Stimulated activated CD4-positive, alpha-beta T cell treated with anti-CD3 and anti-CD28 coated beads, TNF-alpha, amount 100 ng/mL, for 4 hours (primary cell): ENCODE measurements at regions not wholly inside any gene's neighbourhood (a gene's known extent, or its start where the extent isn't known, plus 50 kb on each side); places are given as distances from the start of the nearest gene placed in this dataset.

Source experiments
- DNase-seq, 3 experiments: peaks; one replicate each; pipeline ENCODE4 v3.0.0-alpha.2; 2020; ENCODE audit warnings: low read depth in 3 of 3

DNA sequence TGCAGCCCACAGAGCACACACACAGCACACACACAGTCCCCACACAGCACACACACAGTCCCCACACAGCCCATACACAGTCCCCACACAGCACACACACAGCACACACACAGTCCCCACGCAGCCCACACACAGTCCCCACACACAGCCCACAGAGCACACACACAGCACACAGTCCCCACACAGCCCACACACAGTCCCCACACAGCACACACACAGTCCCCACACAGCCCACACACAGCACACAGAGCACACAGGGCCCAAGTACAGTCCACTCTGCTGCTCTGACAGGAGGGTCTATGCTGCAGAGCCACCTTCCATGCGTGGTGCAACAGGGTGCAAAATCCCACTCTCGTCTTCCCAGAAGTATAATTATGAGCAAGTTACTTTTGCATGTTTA is 240.5 kb upstream of the SALL3 start:
- no peak for DNase-seq

DNA sequence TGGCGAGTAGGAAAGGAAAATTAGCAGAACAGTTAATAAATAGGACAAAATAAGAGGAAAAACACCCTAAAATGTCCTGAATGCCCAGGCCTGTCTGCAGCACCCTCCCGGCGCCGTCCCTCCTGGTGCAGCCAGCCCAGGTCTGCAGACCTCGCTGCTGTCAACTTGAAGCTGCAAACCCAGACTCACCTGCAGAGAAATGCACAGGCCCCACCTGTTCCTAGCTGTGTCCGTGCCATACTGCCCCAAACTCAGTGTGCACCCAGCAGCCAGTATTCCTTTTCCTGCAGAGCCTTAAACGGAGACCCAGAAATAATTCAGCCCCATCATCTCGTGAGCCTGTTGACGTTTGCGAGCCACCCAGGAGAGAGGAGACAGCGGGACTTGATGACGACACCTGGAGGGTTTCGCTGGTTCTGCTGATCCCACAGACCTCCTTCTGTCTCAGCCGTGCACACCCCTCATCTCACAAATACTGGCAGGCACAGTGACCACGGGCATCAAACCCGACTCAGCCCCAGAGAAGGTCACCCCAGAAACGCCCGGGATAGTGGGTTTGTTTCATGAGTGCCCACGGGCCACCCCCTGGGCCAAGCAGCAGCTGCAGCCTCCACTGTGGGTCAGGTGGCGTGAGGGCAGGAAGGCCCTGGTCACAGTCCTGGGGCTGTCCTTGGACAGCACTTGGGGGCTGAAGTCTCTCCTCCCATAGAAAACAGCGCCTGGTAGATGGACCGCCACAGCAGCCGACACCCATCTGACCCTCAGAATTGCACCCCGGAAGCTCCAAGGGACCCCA is 239.5 kb upstream of the SALL3 start:
- DNase-seq, result no peak

DNA sequence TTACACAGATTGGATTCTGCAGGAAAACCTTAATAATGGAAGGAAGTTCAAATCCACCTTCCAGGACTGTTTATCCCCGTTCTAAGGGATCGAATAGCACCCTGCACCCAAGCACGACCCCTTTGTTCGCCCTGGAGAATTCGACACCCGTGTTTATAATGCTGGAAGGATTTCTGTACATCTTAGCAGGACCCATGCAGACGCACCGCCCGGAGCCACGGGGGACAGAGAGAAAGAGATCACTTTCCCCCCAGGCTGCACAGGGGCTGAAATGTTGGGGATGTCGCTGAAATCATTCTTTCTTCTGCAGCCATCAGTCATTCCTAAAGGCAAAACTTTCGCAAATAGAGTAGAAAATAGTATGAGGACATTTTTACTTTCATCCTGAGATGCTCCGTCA is 238.7 kb upstream of the SALL3 start:
- DNase-seq, result no peak

DNA sequence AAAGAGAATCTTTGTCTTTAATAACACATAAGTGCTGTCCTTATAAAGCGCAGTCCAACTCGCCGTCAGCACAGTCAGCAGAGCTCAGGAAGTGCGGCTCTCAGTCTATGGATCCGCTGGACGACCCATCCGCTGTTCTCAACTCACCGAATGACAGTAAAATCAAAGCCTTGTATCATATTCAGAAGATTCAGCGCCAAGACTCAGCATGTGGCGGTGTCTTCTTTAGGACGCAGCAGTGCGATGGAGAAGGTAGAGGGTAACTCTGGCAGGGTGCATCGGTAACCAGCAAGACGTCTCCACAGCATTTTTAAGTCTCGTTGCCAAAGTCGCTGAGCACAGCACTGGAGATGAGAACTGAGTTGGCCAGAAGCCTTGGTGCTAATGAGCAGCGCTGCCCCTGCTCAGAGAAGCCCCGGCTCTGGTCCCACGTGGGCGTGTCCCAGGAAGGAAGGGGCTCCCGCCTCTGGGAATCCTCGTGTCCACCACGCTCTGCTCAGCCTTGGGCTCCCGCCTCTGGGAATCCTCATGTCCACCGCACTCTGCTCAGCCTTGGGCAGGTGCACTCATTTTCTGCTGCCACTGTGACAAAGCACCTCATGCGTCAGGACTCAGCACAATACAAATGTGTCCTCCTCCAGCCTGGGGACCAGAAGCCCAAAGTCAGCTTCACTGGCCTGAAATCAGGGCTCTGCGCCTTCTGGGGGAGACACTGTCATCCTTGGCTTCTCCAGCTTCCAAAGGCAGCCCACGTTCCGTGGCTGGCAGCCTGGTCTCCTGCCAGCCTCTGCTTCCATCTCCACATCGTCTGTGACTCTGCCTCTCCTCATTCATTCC is 238.0 kb upstream of the SALL3 start:
- no peak for DNase-seq

DNA sequence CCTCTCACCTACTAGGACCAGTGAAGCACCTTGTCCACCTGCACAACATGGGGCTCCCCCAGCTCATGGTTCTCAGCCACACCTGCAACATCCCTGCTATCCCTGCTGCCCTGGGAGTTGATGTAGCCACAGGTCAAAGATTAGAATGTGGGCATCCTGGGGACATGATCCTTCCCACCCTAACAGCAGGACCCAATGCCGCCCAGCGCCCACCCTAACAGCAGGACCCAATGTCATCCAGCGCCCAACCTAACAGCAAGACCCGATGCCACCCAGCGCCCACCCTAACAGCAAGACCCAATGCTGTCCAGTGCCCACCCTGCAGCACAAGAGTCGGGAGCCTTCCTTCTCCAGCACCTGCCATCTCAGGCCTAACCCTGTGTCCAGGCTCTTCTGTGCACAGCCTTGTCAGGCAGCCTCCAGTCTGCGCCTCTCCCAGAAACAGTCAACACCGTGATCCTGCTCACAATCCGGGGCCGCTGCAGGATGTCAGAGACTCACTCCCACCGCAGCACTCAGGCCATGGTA is 237.3 kb upstream of the SALL3 start:
- no peak for DNase-seq

DNA sequence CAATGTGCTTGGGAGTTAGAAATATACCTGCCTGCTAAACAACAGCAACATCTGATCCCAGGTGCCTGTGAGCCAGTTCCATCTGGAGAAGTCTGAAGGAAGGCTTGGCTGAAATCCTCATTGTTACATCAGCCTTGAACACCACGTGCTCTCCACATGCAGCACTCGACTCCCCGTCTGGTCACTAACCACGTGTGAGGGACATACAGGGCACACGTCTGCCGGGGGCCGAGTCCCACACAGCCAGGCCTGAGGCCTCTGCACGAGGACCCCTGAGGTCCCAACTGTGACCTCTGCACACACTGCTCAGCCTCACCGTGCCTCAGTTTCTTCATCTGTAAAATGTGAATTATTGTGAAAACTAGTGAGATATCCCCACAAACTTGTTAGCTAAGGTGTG is 236.5 kb upstream of the SALL3 start:
- no peak for DNase-seq

DNA sequence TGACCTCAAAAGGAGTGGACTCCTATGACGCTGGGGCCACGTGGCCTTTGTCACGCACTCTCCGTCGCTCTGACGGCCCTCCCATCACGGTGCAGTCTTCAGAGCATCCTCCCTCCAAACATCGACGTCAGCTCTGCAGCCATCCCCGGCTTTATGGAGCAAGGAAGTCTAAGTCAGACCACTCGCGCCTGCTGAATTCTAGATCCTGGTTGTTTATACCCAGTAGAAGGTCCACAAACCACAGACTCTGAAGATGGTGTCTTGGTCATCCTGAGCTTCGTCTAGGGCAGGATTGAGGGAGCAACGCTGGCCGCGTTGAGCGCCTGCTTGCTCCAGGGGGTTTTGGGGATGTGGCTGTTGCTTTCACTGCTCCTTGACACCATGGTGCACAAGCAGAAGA is 228.0 kb upstream of the SALL3 start:
- no peak for DNase-seq

DNA sequence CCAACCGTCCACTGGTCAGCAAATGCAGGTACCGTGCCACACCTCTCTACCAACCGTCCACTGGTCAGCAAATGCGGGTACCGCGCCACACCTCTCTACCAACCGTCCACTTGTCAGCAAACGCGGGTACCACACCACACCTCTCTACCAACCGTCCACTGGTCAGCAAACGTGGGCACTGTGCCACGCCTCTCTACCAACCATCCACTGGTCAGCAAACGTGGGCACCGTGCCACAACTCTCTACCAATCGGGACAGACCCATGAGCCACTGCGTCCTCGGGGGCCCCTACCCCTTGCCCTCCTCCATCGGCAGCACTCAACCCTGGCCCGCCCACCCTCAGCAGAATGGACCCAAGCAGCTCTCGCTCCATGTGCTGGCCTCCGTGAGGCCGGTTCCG is 226.4 kb upstream of the SALL3 start:
- DNase-seq, result no peak

DNA sequence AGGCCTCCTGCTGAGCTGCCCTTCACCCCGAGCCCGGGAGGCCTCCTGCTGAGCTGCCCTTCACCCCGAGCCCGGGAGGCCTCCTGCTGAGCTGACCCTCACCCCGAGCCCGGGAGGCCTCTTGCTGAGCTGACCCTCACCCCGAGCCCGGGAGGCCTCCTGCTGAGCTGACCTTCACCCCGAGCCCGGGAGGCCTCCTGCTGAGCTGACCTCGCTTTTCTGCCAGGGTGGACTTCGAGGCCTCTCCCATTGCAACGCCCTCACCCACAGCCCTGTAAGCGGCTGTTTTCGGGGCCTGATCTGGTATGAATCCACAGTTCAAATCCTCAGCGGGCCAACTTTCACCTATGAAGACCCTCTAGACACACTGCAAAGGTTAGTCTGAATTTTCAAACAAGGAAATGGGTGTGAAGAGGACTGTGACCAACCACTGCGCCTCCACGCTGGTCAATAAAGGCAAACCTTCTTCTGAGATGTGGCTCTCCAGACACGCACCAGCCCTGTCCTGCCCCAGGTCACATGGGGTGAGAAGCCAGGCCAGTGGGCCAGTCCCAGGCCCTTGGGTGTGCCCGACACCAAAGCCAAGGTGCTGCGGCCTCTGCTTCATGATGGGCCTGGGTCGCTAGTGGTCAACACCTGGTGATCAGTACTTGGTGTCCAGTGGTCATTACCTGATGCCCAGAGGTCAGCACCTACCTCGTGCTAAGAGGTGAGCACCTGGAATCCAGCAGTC is 225.1 kb upstream of the SALL3 start:
- DNase-seq, result no peak

DNA sequence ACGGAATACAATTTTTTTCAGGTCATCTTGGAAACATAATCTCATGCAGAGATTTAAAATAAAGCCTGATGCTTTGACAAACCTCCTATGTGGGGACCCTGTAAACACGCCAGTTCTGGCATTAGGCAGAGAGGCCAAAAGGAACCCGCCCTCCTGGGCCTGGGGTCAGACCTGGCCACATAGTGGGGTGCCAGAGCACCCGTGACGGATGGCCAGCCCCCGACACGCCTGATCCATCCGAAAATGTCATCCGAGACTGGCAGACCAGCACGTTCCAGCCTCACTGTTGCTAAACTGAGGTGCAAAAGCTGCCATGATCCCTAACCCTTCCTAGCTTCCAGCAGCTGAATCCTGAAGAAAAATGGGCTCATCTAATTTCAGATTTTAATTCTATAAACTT is 222.6 kb upstream of the SALL3 start:
- no peak for DNase-seq

DNA sequence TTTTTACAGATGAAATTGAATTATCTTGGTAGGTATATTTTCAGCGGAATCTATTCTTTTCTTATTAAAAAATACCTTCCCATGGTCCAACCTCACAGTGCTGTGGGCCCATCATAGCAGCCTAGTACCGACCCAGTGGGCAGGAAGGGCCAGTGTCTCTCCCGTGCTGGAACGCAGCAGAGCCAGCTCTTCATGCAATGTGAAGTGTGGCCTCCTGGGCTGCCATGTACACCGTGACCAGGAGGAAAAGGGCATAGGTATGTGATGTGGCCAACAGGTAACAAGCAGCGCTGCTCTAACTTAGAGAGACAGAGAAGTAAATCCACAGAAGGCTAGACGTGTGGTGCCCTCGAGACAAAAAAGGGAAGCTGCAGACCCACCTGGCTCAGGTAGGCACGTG is 221.1 kb upstream of the SALL3 start:
- DNase-seq, result no peak

DNA sequence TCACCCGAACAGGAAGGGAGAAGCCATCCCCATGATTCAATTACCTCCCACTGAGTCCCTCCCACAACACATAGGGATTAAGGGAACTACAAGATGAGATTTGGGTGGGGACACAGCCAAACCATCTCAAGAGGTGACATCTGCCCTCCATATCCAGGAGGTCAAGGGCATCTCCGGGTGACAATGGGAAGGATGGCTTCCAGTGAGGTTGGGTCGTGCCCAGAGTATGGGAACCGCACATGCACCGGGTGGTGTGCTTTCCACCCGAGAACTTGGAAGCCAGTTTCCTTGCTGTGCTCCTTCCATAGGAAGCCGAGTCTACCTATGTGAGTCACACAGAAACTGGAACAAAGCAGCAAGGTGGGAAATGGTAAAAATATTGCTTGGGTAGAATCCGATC is 216.9 kb upstream of the SALL3 start:
- DNase-seq, result no peak

DNA sequence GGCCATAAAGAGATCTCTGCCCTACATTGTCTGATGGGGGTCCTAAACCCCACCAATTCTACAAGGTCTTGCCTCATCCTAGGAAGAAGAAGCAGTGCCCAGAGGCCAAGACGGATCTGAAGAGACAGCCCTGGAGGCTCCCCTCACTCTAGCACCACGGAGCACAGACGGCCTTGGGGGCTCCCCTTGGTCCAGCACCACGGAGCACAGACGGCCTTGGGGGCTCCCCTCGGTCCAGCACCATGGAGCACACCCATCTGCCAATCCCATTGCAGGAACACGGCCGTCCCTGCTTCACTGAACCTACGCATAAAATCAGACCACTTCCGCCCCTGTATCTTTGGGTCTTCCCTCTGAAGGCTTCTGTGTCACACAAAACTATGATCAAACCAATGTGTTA is 215.1 kb upstream of the SALL3 start:
- DNase-seq, result no peak

DNA sequence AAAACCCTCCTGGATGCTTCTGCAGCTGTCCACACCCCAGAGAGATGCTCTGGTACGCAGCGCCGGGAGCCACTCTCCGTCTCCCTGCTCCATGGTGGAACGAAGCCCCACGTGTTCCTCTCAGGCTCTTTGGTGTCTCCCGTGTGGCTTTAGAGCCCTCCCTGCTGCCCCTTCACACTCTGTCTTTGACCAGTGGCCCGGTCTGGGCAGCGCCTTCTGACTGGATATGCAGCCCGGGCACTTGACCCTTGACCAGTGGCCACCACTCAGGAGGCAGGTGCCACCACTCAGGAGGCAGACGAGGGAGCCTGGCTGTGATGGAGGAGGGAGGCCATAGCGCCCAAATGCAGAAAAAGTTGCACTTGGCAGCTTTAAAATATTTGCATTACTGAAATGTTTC is 214.5 kb upstream of the SALL3 start:
- DNase-seq, result no peak

DNA sequence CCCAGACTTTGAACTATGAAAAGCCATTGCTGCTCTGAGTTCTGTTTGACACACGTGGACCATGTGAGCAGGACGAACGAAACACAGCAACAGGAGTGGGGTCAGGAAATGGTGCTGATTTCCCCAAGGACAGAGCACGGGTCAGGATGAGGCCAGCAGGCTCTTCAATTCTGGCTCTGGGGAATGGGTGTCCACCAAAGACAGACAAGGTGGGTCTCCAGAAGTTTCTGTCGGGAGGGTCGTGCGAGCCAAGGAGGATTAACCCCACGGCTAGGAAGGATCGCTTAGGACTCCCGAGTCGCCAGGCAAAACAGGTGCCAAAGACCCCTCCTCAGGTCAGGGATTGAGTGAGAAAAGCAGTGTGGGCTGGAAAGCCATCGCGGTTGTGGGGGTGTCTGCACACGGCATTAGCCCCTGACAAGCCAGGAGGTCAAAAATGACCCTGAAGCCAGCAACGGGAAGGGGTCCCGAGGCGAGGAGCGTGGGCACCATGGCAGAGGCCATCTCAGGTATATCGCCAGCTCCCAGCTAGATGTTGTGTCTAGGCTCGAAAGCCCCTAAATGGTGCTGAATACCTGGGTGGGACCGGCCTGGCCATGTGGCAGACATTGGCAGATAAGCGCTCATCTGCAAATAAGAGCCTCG is 213.9 kb upstream of the SALL3 start:
- no peak for DNase-seq

DNA sequence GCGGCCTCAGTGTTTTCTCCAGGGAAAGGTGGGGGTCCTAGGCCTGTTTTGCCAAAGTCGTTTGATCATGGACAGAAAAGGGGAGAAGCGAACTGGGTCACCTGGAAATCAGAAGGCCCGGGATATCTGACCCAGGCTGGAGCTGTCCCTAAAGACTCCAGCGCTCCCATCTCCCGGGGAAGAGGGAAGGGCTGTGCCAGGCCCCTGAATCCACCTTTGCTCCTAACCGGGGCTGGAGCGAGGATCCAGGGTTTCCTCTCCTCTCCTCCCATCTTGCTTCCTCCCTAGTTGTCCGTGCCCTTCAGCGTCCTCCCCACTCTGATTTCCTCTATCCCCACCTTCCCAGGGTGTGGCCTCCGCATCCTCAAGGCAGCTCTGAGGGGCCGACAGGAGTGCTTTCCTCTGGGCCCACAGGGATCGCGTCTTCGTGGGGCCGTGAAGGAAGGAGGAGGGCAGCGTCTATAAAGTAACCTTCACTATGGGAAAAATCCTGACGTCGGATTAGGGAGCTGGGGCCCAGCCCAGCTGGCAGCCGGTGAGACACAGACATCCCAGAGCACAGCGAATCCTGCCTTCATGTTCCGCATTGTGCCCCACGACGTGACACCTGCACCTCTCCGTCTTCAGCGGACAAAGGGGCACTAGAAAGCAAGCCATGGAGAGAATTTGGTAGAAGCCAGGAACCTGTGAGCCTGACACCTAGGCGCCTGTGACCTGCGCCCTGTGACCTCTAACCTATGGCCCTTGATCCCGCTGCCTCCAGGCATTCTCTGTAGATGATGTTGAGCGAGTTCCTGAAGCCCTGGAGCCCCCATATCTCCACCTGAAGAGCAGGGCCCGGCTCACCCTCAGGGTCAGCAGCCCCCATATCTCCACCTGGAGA is 212.7 kb upstream of the SALL3 start:
- DNase-seq, result no peak

DNA sequence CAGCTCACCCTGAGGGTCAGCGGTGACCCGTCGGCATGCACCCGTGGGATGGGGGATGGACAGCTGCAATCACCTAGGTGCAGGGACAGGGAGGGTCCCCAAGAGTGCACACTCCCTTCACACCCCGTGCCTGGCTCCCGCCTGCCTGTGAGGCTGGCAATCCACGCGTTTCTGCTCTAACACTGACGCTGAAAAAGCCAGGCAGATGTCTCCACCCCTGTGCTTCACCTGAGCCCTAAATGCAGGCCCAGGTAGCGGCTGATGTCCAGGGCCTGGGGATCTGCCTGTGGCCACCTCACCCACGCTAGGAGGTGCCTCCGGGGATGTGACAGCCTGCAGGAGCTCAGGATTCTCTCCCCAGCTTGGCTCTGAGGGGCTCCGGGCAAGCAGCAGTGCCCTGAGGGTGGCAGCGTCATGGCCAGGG is 212.0 kb upstream of the SALL3 start:
- DNase-seq, result no peak

DNA sequence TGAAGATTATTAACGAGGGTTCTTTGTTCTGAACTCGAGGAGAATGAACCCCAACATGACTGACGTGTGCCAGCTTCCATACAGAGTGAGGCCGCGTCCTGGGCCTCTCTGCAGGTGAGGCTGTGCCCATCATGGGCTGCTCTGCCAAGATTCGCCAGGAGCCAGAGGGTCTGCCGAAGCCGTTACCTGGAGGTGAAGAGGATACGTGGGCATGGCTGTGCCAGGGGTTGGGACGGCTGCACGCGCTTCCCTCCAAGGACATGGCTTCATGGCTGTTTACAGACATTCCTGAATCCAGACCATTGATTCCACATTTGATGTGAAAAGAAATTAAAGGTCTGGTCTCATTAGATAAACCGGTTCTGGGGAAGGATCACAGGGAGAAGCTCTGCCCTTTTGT is 211.4 kb upstream of the SALL3 start:
- DNase-seq, result no peak

DNA sequence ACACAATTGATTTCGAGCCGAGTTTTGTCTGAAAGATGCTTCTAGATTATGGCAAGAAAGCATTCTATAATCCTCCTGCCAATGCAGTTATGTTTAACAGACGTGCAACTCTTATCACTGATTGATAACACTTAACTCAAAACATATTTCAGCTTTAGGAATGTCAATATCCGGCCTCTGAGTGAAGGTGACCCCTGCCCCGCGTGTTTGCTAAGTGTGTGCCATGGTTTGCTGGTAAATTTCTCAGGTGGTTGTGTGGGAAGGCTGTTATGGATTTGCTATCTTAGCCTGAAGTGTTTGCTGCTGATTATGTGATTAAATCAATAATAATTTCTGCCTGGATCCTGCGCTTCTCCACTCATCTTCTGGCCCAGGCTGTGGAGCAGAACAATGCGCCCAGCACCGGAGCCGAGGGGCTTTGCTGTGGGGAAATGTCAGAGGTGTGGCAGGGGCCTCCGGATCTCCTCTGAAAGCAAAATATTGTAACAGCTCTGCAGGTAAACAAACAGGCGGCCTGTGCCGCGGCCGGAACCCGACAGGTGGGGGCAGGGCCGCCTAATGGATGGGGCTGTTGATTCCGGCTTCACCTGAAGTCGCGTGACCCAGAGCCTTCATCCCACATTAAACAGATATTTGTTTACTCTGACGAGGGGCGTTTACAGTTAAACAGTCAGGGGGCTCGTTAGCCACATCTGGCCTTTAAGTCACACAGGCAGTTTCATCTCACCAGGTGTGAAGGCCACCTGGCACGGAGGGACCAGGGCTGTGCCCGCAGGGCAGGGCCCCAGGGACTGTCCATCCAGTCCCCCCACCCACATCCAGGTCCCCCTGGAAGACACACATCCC is 210.7 kb upstream of the SALL3 start:
- DNase-seq, result no peak
